ENCODE measurements at regions not wholly inside any gene's neighbourhood (a gene's known extent, or its start where the extent isn't known, plus 50 kb on each side); places are given as distances from the start of the nearest gene placed in this dataset.

DNA sequence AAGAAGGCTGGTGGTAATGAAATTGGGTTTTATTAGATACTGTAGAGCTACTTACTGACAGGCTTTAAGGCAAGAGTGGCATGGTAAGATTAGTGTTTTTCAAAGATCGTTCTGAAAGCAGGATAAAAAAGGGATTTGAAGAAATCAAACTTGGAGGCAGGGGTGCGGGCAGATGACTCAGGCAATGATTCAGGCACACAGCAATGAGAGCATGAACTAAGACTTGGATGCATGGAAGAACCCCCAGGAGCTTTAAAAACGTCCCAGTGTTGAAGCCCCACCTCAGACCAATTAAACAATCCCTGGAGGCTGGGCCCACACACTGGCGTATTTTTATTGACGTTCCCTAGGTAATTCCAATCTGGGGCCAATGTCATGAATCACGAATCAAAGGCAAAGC lies 102.5 kb downstream of the SREK1 start:
- TF ChIP-seq ZFX (CRISPR knock-in tag; IDR thresholded peaks at IDR 0.05; ENCODE audit: low read depth) (no peak), TCF7L2 (IDR thresholded peaks at IDR 0.05; ENCODE audit: low read depth, low read length) (no peak), ZNF337 (CRISPR knock-in tag; IDR thresholded peaks at IDR 0.05; ENCODE audit: borderline replicate concordance, low read depth) (no peak), ZNF83 (CRISPR knock-in tag; IDR thresholded peaks at IDR 0.05; ENCODE audit: borderline replicate concordance) (no peak), ZNF274 (CRISPR knock-in tag; IDR thresholded peaks at IDR 0.05) (no peak)
- TF ChIP-seq, protein P1, sequence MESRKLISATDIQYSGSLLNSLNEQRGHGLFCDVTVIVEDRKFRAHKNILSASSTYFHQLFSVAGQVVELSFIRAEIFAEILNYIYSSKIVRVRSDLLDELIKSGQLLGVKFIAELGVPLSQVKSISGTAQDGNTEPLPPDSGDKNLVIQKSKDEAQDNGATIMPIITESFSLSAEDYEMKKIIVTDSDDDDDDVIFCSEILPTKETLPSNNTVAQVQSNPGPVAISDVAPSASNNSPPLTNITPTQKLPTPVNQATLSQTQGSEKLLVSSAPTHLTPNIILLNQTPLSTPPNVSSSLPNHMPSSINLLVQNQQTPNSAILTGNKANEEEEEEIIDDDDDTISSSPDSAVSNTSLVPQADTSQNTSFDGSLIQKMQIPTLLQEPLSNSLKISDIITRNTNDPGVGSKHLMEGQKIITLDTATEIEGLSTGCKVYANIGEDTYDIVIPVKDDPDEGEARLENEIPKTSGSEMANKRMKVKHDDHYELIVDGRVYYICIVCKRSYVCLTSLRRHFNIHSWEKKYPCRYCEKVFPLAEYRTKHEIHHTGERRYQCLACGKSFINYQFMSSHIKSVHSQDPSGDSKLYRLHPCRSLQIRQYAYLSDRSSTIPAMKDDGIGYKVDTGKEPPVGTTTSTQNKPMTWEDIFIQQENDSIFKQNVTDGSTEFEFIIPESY (CRISPR knock-in tag; IDR thresholded peaks at IDR 0.05) = no peak
- TF ChIP-seq, protein P2, sequence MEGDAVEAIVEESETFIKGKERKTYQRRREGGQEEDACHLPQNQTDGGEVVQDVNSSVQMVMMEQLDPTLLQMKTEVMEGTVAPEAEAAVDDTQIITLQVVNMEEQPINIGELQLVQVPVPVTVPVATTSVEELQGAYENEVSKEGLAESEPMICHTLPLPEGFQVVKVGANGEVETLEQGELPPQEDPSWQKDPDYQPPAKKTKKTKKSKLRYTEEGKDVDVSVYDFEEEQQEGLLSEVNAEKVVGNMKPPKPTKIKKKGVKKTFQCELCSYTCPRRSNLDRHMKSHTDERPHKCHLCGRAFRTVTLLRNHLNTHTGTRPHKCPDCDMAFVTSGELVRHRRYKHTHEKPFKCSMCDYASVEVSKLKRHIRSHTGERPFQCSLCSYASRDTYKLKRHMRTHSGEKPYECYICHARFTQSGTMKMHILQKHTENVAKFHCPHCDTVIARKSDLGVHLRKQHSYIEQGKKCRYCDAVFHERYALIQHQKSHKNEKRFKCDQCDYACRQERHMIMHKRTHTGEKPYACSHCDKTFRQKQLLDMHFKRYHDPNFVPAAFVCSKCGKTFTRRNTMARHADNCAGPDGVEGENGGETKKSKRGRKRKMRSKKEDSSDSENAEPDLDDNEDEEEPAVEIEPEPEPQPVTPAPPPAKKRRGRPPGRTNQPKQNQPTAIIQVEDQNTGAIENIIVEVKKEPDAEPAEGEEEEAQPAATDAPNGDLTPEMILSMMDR (CRISPR knock-in tag; IDR thresholded peaks at IDR 0.05) = no peak
- TF ChIP-seq, protein P3, sequence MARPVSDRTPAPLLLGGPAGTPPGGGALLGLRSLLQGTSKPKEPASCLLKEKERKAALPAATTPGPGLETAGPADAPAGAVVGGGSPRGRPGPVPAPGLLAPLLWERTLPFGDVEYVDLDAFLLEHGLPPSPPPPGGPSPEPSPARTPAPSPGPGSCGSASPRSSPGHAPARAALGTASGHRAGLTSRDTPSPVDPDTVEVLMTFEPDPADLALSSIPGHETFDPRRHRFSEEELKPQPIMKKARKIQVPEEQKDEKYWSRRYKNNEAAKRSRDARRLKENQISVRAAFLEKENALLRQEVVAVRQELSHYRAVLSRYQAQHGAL (CRISPR knock-in tag; IDR thresholded peaks at IDR 0.05; ENCODE audit: not compliant biosample characterization) = no peak
